ENCODE measurements at regions not wholly inside any gene's neighbourhood (a gene's known extent, or its start where the extent isn't known, plus 50 kb on each side); places are given as distances from the start of the nearest gene placed in this dataset.

- no peak overlapping the region for H3K4me3 ChIP-seq (replicated peaks; ENCODE audit: low read depth, low read length)
- TF ChIP-seq CTCF (IDR thresholded peaks at IDR 0.05; ENCODE audit: low read depth, low read length, missing control alignments), result no peak
- no peak for DNase-seq (ENCODE audit: extremely low read depth, low read depth)
These were observed 462.3 kb upstream of the PCDH15 start for GRCh38 chr10:55263327-55263726.

GRCh38 chr10:55242544-55242943, 441.5 kb upstream of the PCDH15 start:
- no peak for TF ChIP-seq CTCF (IDR thresholded peaks at IDR 0.05; ENCODE audit: low read depth, low read length, missing control alignments)
- no peak overlapping the region for H3K4me3 ChIP-seq (replicated peaks; ENCODE audit: low read depth, low read length)
- no peak for DNase-seq (ENCODE audit: extremely low read depth, low read depth)

- TF ChIP-seq CTCF (IDR thresholded peaks at IDR 0.05; ENCODE audit: low read depth, low read length, missing control alignments), result no peak
- DNase-seq (ENCODE audit: extremely low read depth, low read depth), result no peak
These were observed 436.4 kb upstream of the PCDH15 start for GRCh38 chr10:55237462-55237861.

GRCh38 chr10:55233505-55233904, 432.5 kb upstream of the PCDH15 start:
- no peak for DNase-seq (ENCODE audit: extremely low read depth, low read depth)
- TF ChIP-seq CTCF (IDR thresholded peaks at IDR 0.05; ENCODE audit: low read depth, low read length, missing control alignments), result no peak
- H3K4me3 ChIP-seq (replicated peaks; ENCODE audit: low read depth, low read length), result no peak overlapping the region

More at GRCh38 chr10:55237462-55237861, 436.4 kb upstream of the PCDH15 start:
- no peak overlapping the region for H3K4me3 ChIP-seq (replicated peaks; ENCODE audit: low read depth, low read length)

GRCh38 chr10:55233090-55233489, 432.1 kb upstream of the PCDH15 start:
- H3K4me3 ChIP-seq (replicated peaks; ENCODE audit: low read depth, low read length), result no peak overlapping the region
- no peak for DNase-seq (ENCODE audit: extremely low read depth, low read depth)
- TF ChIP-seq CTCF (IDR thresholded peaks at IDR 0.05; ENCODE audit: low read depth, low read length, missing control alignments), result no peak

- H3K4me3 ChIP-seq (replicated peaks; ENCODE audit: low read depth, low read length), result no peak overlapping the region
- no peak for DNase-seq (ENCODE audit: extremely low read depth, low read depth)
- TF ChIP-seq CTCF (IDR thresholded peaks at IDR 0.05; ENCODE audit: low read depth, low read length, missing control alignments), result no peak
These were observed 431.5 kb upstream of the PCDH15 start for GRCh38 chr10:55232553-55232952.

- no peak for DNase-seq (ENCODE audit: extremely low read depth, low read depth)
- no peak for TF ChIP-seq CTCF (IDR thresholded peaks at IDR 0.05; ENCODE audit: low read depth, low read length, missing control alignments)
- H3K4me3 ChIP-seq (replicated peaks; ENCODE audit: low read depth, low read length), result no peak overlapping the region
These were observed 426.9 kb upstream of the PCDH15 start for GRCh38 chr10:55227967-55228366.

All from HFF-Myc (cell line).